Heart left ventricle (tissue), 16 donors: ENCODE measurements at regions not wholly inside any gene's neighbourhood (a gene's known extent, or its start where the extent isn't known, plus 50 kb on each side); places are given as distances from the start of the nearest gene placed in this dataset.

Source experiments
- ATAC-seq, 4 donors: fragments of 200-7000 bp; cut with Tn5 transposase; one replicate each; pipeline ENCODE4 v1.9.1; 2020 to 2022; ENCODE audit warnings: moderate library complexity in 4 of 4, mild to moderate bottlenecking in 3 of 4, moderate number of reproducible peaks in 1 of 4
- DNase-seq, 5 donors: peaks; one replicate each; pipeline ENCODE4 v3.0.0-alpha.2; 2020
- H3K27ac ChIP-seq, 12 donors: fragments of 200-600 bp; sonication (generic) in 4 of 12; one replicate each; pipeline versions ENCODE4 v1.5.0 to v1.8.0; 2016 to 2022; ENCODE audit warnings: mild to moderate bottlenecking in 2 of 12
- H3K27me3 ChIP-seq, 9 donors: fragments of 200-600 bp; sonication (generic) in 2 of 9; one replicate each; pipeline versions ENCODE4 v1.5.1 to v1.8.0; 2016 to 2022; ENCODE audit warnings: mild to moderate bottlenecking in 3 of 9
- H3K36me3 ChIP-seq, 9 donors: fragments of 200-600 bp; sonication (generic) in 2 of 9; one replicate each; pipeline versions ENCODE4 v1.5.0 to v1.8.0; 2018 to 2022; ENCODE audit warnings: mild to moderate bottlenecking in 2 of 9
- H3K4me1 ChIP-seq, 12 donors: fragments of 200-600 bp; sonication (generic) in 4 of 12; one replicate each; pipeline versions ENCODE4 v1.5.0 to v1.8.0; 2016 to 2022; ENCODE audit warnings: mild to moderate bottlenecking in 3 of 12
- H3K4me3 ChIP-seq, 12 donors: fragments of 200-600 bp; sonication (generic) in 4 of 12; one replicate each; pipeline versions ENCODE4 v1.5.0 to v1.8.0; 2017 to 2022; ENCODE audit warnings: mild to moderate bottlenecking in 9 of 12, moderate library complexity in 4 of 12
- H3K9me3 ChIP-seq, 12 donors: fragments of 200-600 bp; sonication (generic) in 4 of 12; one replicate each; pipeline versions ENCODE4 v1.5.0 to v1.8.0; 2016 to 2022; ENCODE audit warnings: mild to moderate bottlenecking in 1 of 12
- POLR2A ChIP-seq, 2 donors: fragments of 450-650 bp; IDR thresholded peaks; one replicate each; pipeline ENCODE4 v1.6.1; 2017; ENCODE audit warnings: antibody characterized with exemption in 2 of 2, mild to moderate bottlenecking in 2 of 2, moderate library complexity in 2 of 2
- WGBS, 4 donors: extraction: QIAGEN DNeasy Blood & Tissue Kit in 2 of 4; methylation state at CpG; one replicate each; pipeline versions ENCODE4 v1.1.5 to v1.1.7; 2013 to 2018; 5-methylcytosine and 5-hydroxymethylcytosine counted together
- intact Hi-C, 10 donors: fragments of 100-400 bp; cut with DNase I; formaldehyde crosslinking; loops; one replicate each; pipeline versions ENCODE4 v1.11.1 to v1.14.2; 2022
- TF ChIP-seq, protein P1 (sequence below), 12 donors: fragments of 200-600 bp; sonication (generic) in 4 of 12; IDR thresholded peaks; one replicate each; pipeline versions ENCODE4 v1.5.0 to v1.8.0; 2018 to 2022; ENCODE audit warnings: antibody characterized with exemption in 12 of 12, mild to moderate bottlenecking in 5 of 12
- donor health status: ischemic (EF 13 %, LVEDD 7.1; RV severe dilation, severe dysfunction).
- donor health status: healthy with polysubstance abuse.
- donor health status: DM: no; HTN: yes; CAD: no.
- donor health status: DM: no; HTN: no; CAD: no.
- donor health status: ischemic (EF 25% LVEDD 6.9; RV normal size, moderate dysfunction).
- donor health status: ischemic (EF 25% LVEDD 5.7; RV mildly dilated, moderate dysfunction).
- donor health status: healthy.
- donor health status: DM: yes; HTN: yes; CAD: no.
- donor health status: ischemic (EF 35%, LVEDD 5.7; RV mildly dilated, moderate dysfunction).
- donor health status: nonischemic (EF 11% LVEDD 7.7; RV severe dilation, severe dysfunction).
- donor health status: DM: yes; HTN: yes; CAD: no.
- donor health status: PGD.
- donor health status: ischemic (EF 29% LVEDD 5.4; RV normal size, mild dysfunction).
- donor health status: nonischemic (EF 23%, LVEDD 6.1; RV moderate dilation, normal function).

DNA sequence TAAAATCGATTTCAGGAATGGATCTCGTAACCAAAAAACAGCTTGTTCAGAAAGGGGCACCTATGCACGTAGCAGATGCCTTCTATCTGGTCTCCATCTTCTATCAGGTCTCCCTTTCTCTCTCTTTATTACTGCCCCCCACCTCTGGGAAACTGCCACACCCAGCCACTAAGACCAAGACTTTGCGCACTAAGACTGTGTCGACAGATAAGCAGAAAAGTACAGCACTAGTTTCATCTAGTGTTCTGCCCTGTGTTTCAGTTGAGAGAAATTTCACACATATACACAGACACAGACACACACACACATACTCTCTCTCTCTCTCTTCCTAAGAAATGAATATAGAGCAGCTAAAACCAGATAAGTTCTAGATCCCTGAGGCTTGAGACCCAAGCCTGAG lies 210.1 kb upstream of the MAP3K1 start:
- H3K36me3 ChIP-seq: no peaks in the 10 kb centered on the region
- no peaks in the 10 kb centered on the region for H3K9me3 ChIP-seq
- DNase-seq (no peak), ATAC-seq (no peak)
- WGBS, 4 donors: 96 to 98% (median 98%) methylated on average over 5 of the region's 5 CpGs
- no peak overlapping the region for H3K4me3 ChIP-seq
- intact Hi-C loops: no loop called here
- peaks cover 0 to 21% (median 0%) of the 10 kb centered on the region in 12 donors for H3K4me1 ChIP-seq
- H3K27me3 ChIP-seq: no peaks in the 10 kb centered on the region
- TF ChIP-seq POLR2A (IDR thresholded peaks at IDR 0.05): no peak
- TF ChIP-seq, protein P1, sequence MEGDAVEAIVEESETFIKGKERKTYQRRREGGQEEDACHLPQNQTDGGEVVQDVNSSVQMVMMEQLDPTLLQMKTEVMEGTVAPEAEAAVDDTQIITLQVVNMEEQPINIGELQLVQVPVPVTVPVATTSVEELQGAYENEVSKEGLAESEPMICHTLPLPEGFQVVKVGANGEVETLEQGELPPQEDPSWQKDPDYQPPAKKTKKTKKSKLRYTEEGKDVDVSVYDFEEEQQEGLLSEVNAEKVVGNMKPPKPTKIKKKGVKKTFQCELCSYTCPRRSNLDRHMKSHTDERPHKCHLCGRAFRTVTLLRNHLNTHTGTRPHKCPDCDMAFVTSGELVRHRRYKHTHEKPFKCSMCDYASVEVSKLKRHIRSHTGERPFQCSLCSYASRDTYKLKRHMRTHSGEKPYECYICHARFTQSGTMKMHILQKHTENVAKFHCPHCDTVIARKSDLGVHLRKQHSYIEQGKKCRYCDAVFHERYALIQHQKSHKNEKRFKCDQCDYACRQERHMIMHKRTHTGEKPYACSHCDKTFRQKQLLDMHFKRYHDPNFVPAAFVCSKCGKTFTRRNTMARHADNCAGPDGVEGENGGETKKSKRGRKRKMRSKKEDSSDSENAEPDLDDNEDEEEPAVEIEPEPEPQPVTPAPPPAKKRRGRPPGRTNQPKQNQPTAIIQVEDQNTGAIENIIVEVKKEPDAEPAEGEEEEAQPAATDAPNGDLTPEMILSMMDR (IDR thresholded peaks at IDR 0.05): no peak
- no peak overlapping the region for H3K27ac ChIP-seq

DNA sequence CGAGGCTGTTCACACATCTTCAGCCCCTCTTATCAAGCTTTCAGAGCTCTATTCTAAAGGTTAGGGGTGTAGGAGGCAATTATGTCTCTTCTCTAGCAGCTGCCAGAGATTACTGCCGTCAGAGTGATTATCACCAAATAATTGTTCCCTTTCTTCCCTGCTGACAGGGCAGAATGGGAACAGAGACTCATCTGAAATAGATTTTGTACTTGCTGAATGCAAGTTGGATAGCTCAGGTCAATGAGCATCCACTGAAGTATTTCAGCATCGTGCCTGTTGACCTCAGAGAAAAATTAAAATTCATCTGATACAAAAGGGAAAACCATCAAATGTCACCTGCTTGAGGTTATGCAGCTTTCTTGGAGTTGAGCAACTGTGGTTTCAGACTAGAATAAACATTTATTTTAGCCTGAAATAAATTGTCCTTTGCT lies 213.7 kb upstream of the MAP3K1 start:
- peak in 2 of 4 donors; percentile 49 to 69 for ATAC-seq
- Histone ChIP-seq H3K36me3 (no peaks in the 10 kb centered on the region), H3K27me3 (no peaks in the 10 kb centered on the region), H3K4me3 (no peak overlapping the region), H3K4me1 (peaks cover 0 to 9% (median 0%) of the 10 kb centered on the region in 12 donors), H3K27ac (no peak overlapping the region), H3K9me3 (peaks cover 0 to 5% (median 0%) of the 10 kb centered on the region in 12 donors)
- DNase-seq: no peak
- intact Hi-C loops: no loop called here
- 45 to 67% (median 47%) methylated on average over 3 of the region's 3 CpGs for WGBS, 4 donors
- no peak for TF ChIP-seq POLR2A (IDR thresholded peaks at IDR 0.05)
- TF ChIP-seq, protein P1 (IDR thresholded peaks at IDR 0.05): no peak

DNA sequence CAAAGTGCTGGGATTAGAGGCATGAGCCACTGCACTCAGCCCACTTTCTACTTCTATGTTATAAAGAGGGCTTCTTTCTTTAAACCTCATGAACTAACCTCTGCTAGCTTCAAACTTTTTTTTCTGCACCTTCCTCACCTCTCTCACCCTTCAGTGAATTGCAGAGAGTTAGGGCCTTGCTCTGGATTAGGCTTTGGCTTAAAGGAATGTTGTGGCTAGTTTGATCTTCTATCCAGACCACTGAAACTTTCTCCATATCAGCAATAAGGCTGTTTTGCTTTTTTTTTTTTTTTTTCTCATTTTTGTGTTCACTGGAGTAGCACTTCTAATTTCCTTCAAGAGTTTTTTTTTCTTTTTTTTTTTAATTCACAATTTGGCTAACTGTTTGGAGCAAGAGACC lies 216.4 kb upstream of the MAP3K1 start:
- no peak overlapping the region for H3K4me3 ChIP-seq
- H3K27me3 ChIP-seq: no peaks in the 10 kb centered on the region
- no peak for TF ChIP-seq POLR2A (IDR thresholded peaks at IDR 0.05)
- TF ChIP-seq, protein P1 (IDR thresholded peaks at IDR 0.05): no peak
- no peak overlapping the region for H3K27ac ChIP-seq
- intact Hi-C loops: no loop called here
- peaks cover 0 to 5% (median 0%) of the 10 kb centered on the region in 12 donors for H3K9me3 ChIP-seq
- DNase-seq (no peak), ATAC-seq (no peak)
- no peaks in the 10 kb centered on the region for H3K36me3 ChIP-seq
- H3K4me1 ChIP-seq: peaks cover 0 to 9% (median 0%) of the 10 kb centered on the region in 12 donors

DNA sequence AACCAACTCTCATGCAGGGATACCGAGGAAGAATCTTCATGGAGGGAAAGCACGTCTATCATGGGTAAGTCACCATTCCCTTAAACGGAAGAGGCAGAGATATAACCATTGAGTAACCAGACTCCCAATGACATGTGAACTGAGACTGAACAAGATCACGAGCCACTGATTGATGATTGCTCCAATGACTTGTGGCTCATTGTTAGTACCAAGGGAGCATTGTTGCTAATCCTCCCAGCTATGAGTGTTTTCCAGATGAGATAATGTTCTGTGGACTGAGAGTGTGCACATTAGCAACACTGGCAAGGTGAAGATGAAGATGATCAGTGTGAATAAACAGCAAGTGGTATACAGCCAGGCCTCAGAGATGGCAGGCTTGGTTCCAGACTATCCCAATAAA lies 219.2 kb upstream of the MAP3K1 start:
- Histone ChIP-seq H3K36me3 (no peaks in the 10 kb centered on the region), H3K4me3 (no peak overlapping the region), H3K4me1 (peaks cover 0 to 7% (median 0%) of the 10 kb centered on the region in 12 donors), H3K9me3 (peaks cover 0 to 5% (median 0%) of the 10 kb centered on the region in 12 donors), H3K27ac (no peak overlapping the region), H3K27me3 (no peaks in the 10 kb centered on the region)
- WGBS, 4 donors: 80 to 99% (median 94%) methylated on average over 4 of the region's 4 CpGs
- no peak for ATAC-seq
- intact Hi-C loops: no loop called here
- no peak for TF ChIP-seq POLR2A (IDR thresholded peaks at IDR 0.05)
- TF ChIP-seq, protein P1 (IDR thresholded peaks at IDR 0.05): no peak
- DNase-seq: no peak
